ENCODE measurements at regions not wholly inside any gene's neighbourhood (a gene's known extent, or its start where the extent isn't known, plus 50 kb on each side); places are given as distances from the start of the nearest gene placed in this dataset.

DNA sequence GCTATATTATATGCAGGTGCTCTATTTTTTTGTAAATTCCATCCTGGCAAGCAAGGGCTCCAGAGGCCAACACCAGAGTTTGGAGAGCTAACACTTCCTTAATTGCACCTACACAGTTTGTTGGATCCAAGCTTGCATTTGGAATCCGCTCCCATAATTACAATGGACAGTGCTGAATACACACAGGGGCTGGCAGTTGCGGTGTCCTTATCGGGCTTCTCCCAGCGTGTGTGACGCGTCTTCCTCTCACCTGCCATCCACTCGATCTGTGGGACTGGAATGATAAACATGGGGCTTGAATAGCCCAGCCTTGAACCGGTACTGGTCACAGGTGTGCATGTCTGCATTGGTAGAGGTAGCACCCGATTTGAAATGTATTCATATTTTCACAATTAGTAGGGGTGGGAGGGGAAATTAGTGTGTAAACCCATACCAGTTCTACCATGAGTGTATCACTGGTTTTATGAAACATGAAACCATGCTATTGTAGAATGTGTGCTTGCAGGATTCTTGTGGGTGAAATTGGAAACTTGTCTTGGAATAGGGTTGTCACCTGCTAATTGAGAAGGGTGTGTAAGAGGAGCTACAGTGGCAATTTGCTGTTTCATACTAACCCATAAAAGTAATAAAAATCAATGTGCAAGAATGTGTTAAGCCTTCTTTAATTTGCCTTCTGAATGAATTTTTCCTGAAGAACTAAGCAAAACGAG is 316.5 kb downstream of the WDR11 start:
- no peak for TF ChIP-seq CTCF (IDR thresholded peaks at IDR 0.05)
- H3K27ac ChIP-seq: no peak overlapping the region
- DNase-seq (ENCODE audit: low spot score): no peak
- H3K4me3 ChIP-seq: no peak overlapping the region

DNA sequence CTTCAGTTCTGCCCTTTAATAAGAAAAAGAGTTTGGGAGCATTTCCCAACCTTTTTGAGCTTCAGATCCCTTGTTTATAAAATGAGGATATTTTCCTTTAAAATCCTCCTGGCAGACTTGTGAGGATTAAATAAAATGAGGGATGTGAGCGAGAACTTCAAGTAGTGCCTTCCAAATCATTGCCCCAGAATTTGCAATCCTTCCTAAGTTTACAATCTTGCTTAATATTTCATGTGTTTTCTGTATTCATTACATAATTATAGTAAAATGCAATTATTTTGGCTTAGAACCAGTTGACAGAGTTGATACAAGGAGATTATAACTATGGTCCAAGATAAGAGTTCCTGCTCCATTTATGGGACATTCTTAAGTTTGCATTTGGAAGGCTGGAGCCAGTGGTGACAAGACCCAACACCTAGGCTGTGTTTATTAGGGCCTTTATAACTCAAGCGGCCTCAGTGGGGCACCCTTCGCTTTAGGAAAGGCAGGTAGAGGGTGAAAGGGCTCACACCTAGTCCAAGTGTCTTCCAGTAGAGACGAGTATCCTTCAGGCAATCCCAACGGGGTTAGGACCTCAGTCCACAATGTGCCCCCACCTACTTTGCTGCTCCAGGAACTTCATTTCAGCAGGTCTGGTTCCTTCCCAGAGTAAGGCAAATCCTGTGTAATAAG is 317.5 kb downstream of the WDR11 start:
- DNase-seq (ENCODE audit: low spot score): no peak
- H3K4me3 ChIP-seq: no peak overlapping the region
- H3K27ac ChIP-seq: no peak overlapping the region
- TF ChIP-seq CTCF (IDR thresholded peaks at IDR 0.05): no peak

GRCh38 chr10:121169406-121169805 is 318.2 kb downstream of the WDR11 start:
- Histone ChIP-seq H3K4me3 (no peak overlapping the region), H3K27ac (no peak overlapping the region)
- TF ChIP-seq CTCF (IDR thresholded peaks at IDR 0.05): no peak
- DNase-seq (ENCODE audit: low spot score): no peak

DNA sequence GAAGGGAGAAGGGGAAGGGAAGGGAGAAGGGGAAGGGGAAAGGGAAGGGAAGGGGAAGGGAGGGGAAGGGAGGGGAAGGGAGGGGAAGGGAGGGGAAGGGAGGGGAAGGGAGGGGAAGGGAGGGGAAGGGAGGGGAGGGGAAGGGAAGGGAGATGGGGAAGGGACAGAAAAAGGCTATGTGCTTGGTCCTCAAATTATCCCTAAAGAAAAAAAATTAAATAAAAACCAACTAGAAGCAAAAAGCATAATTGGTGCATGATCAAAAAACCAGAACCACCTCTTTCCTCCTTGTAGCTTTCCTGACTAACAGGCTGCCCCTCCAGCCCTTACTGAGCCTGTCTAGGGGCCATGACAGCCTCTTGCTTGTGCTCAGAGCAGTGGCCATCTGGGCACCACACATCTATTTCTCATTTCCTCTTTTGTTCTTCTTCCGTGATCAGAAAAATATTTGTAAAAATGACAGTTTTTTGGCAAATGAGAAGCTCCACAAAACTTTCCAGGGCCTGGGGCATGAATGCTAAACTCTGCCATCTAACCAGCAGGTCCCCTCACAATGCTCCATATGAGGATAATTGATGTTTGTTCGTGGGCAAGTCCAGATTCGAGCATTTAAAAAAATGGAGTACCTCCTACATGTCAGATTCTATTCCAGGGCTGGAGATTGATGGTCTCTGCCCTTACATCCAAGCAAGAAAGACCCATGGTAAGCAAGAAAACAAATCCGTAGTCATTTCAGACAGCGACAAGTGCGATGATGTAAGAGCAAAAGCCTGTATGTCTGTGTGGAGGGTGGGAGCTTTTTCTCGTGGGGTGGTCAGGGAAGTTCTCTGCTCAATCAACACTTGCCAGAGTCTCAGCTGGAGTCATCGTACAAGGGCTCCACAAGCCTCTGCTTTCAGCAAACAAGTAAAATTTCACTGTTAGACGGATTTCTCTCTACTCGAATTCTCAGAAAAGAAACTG is 320.9 kb downstream of the WDR11 start:
- Histone ChIP-seq H3K4me3 (no peak overlapping the region), H3K27ac (no peak overlapping the region)
- DNase-seq (ENCODE audit: low spot score): no peak
- TF ChIP-seq CTCF (IDR thresholded peaks at IDR 0.05): no peak

DNA sequence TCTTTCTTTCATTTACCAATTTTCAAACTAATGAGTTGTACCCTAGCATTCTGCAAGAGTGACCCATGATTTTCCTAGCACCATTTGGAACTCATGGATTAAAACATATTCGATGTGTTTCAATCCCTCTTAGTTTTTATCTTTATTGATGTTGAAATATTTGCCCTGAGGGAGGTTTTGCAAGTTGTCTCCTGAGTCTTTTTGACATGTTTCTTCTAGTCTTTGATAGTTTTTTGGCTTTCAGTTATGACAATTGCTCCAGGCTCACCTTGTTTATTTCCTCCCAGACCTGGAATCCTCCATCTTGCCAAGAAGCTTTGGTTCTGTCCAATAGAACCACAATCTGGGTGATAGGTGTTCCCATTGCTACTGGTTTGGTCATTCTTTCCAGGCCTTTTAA is 327.8 kb downstream of the WDR11 start:
- H3K4me3 ChIP-seq: no peak overlapping the region
- no peak overlapping the region for H3K27ac ChIP-seq
- DNase-seq (ENCODE audit: low spot score): no peak
- TF ChIP-seq CTCF (IDR thresholded peaks at IDR 0.05): no peak

DNA sequence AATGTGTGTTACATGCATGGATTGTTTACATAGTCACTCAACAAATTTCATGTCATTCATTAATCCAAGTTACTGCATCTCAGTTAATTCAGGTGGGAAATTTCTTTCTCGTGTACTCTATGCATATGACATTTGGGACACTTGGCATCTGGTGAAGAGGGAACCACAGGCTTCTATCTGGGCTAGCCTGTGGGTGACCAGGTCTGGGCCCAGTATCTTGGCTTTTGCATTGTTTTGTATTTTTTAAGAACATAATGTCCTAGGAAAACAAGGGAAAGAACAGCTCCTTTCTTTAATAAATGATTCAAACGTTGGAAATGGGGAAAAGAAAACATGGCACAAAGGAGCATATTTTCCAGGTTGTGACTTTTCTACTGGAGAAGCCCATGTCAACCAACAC is 331.1 kb downstream of the WDR11 start:
- H3K27ac ChIP-seq: no peak overlapping the region
- no peak overlapping the region for H3K4me3 ChIP-seq
- DNase-seq (ENCODE audit: low spot score): no peak
- TF ChIP-seq CTCF (IDR thresholded peaks at IDR 0.05): no peak
